ENCODE measurements at regions not wholly inside any gene's neighbourhood (a gene's known extent, or its start where the extent isn't known, plus 50 kb on each side); places are given as distances from the start of the nearest gene placed in this dataset.

DNA sequence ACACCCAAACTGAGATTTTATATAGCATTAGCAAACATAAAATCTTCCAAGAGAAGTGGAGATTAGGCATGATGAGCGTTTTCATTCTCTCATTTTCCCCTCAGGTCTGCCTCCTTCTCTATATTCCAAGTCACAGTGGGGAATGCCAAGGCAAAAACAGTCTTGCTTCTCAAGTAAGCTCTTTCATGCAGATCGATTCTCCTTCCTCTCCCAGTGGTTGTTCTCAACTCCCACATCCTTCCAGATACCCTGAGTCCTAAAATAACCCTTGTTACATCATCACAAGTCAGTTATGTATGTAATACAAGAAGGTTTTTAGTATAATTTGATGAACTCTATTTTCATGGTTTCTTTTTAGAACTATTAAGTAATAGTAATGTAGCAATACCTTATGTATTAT lies 150.6 kb downstream of the TXNL1 start:
- TF ChIP-seq, protein P1, sequence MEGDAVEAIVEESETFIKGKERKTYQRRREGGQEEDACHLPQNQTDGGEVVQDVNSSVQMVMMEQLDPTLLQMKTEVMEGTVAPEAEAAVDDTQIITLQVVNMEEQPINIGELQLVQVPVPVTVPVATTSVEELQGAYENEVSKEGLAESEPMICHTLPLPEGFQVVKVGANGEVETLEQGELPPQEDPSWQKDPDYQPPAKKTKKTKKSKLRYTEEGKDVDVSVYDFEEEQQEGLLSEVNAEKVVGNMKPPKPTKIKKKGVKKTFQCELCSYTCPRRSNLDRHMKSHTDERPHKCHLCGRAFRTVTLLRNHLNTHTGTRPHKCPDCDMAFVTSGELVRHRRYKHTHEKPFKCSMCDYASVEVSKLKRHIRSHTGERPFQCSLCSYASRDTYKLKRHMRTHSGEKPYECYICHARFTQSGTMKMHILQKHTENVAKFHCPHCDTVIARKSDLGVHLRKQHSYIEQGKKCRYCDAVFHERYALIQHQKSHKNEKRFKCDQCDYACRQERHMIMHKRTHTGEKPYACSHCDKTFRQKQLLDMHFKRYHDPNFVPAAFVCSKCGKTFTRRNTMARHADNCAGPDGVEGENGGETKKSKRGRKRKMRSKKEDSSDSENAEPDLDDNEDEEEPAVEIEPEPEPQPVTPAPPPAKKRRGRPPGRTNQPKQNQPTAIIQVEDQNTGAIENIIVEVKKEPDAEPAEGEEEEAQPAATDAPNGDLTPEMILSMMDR (IDR thresholded peaks at IDR 0.05; ENCODE audit: low read length) = no peak
- no peak for TF ChIP-seq EZH2 (IDR thresholded peaks at IDR 0.05; ENCODE audit: borderline replicate concordance, low read length)

Measured in OCI-LY1 (cell line).